DMS153 treated with DMSO at 0.1 percent for 48 hours (cell line): ENCODE measurements at regions not wholly inside any gene's neighbourhood (a gene's known extent, or its start where the extent isn't known, plus 50 kb on each side); places are given as distances from the start of the nearest gene placed in this dataset.
"Not testable (repeated sequence)": the region's sequence is repeated elsewhere in the genome, so short reads cannot be mapped to it uniquely, and the experiment has no call there.

Experiments used
- DNase-seq: peaks from one replicate; lab custom pipeline; 2025; ENCODE audit not compliant: unreplicated experiment; lab: John Stamatoyannopoulos, UW

- no peak for DNase-seq
Observed at GRCh38 chr4:12403175-12403574, 974.5 kb upstream of the HS3ST1 start.

GRCh38 chr4:12399781-12400180 is 971.1 kb upstream of the HS3ST1 start:
- DNase-seq = no peak

GRCh38 chr4:12393631-12394262 is 965.1 kb upstream of the HS3ST1 start:
- DNase-seq = no peak

DNA sequence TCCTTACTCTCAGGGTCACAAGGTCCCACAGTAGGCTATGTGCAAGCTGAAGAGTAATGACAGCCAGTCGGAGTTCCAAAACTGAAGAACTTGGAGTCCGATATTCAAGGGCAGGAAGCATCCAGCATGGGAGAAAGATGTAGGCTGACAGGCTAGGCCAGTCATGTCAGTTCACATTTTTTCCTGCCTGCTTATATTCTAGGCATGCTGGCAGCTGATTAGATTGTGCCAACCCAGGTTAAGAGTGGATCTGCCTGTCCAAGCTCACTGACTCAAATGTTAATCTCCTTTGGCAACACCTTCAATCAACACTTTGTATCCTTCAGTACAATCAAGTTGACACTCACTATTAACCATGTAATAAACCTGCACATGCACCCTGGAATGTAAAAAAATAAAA is 960.9 kb upstream of the HS3ST1 start:
- DNase-seq = no peak

- no peak for DNase-seq
Observed at GRCh38 chr4:12382567-12382966, 953.9 kb upstream of the HS3ST1 start.

DNA sequence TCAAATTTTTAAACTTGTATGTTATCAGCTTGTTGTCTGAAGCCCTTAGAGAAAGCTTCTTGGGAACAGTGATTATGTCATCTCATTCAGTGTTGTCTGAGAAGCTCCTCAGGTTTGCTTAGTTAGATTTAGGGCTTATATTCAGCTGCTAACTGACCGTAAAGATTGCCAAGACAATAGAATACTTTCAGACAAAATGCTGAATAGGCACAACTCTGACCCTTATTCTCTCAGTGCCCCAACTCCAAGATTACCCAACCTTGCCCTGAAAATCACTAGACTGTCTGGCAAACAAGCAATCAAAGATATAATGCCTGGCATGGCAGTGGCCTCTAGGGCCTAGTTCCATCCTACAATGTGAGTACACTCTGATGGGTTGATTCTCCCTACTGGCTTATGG is 950.5 kb upstream of the HS3ST1 start:
- no peak for DNase-seq

DNA sequence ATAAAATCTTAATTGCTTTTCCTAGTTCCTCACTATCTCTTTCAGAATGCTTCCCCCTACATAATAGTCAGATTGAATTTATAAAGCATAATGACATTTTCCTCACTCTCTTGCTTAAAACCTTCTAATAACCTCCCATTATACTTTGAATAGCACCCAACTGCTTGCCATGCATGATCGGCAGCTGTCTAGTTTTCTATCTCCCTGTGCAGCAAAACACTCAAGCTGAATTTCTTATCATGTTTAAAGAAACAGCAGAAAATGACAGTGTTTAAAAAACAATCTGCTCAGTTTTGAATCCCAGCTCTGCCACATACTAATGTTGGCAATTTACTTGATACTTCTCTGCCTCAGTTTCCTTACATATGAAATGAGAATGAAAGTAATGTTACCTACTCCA is 947.1 kb upstream of the HS3ST1 start:
- DNase-seq = no peak

DNA sequence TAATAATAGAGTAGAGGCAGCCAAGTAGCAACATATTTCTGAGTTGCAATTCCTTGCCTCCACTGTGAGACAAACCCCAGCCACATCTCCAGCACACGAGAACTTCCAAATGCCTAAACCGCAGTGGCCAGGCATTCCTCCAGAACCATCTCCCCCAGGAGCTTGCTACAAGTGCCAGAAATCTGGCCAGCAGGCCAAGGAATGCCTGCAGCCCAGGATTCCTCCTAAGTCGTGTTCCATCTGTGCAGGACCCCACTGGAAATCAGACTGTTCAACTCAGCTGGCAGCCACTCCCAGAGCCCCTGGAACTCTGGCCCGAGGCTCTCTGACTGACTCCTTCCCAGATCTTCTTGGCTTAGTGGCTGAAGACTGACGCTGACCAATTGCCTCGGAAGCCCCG is 937.2 kb upstream of the HS3ST1 start:
- not testable (repeated sequence) for DNase-seq

GRCh38 chr4:12360391-12360790 is 931.7 kb upstream of the HS3ST1 start:
- DNase-seq = no peak

GRCh38 chr4:12359420-12359819 is 930.7 kb upstream of the HS3ST1 start:
- no peak for DNase-seq

- DNase-seq = not testable (repeated sequence)
Observed at GRCh38 chr4:12333083-12333482, 904.4 kb upstream of the HS3ST1 start.

DNA sequence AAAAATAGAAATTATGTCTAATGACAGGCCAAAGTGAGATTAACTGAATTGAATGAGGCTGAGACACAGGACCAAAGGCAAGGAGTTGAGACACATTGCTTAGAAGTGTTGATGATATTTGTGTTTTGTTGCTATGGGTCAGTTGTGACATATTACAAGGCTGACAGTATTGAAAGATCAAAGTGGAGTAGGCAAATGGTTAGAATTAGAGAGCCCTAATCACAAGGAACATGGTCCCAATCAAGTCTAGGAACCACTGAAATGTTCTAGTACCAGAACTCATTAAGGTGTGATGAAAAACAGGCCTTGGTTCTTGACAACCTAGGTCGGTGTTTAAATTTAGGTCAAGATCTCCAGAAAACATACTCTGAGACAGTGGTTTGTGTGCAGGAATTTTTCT is 896.3 kb upstream of the HS3ST1 start:
- no peak for DNase-seq

DNA sequence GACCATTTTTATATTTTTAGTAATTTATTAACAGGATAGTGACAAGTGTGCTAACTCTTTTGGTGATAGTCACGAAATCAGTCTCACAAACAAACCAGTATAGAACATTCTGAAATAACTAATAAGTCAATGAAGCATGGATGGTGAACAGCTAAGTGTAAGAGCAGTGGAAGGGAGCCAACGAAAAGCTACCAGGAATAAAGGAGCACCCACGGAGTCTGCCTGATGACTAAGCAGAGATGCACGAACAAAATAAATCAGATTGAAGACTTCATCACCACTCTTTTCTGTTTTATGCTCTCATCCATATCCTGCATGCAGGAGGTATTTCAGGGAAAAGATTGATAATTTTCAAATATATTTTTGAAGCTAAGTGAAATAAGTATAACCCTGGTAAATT is 891.1 kb upstream of the HS3ST1 start:
- no peak for DNase-seq

GRCh38 chr4:12304905-12305304 is 876.2 kb upstream of the HS3ST1 start:
- DNase-seq = no peak

DNA sequence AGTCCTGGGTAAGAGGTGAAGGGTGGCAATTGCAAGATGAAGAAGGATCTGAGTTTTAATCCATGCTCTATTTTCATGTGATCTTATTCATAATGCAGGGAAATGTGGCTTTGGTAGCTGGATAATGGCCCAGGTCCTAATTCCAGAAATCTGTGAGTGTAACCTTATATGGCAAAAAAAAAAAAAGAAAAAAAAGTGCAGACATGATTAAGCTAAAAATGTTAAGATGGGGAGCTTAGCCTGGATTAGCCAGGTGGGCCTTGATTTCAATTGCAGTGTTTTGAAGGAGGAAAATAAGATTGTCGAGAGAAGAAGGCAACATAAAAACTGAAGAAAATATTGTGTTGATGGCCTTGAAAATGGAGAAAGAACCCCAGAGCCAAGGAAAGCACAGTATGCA is 867.7 kb upstream of the HS3ST1 start:
- no peak for DNase-seq

DNA sequence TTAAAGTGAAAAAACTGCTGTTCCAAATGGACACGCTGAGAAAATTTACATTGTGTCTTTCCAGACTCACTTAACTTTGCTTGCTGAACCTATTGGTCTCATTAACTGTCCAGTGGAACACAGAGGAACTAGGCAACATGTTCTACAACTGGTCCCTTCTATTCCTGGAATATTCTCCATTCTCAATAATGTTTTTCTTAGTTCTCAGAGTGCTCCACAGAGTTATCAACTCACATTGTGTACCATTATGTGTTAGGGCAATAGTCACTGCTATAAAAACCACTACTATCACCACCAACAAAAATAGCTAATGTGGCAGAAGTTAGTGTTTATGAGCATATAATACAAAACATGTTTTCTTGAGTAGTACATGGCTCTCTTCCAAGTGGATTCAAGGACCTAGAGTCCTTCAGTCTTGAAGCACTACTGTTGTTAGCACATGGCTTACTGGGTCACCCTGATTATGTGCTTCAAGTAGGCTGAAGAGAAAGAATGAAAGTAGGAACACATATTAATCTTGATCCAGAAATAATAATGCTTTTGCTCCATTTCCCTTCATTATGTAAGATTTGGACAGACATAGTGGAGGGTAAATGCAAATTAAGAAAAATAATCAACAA is 865.3 kb upstream of the HS3ST1 start:
- DNase-seq = no peak

GRCh38 chr4:12286351-12286750 is 857.7 kb upstream of the HS3ST1 start:
- no peak for DNase-seq

DNA sequence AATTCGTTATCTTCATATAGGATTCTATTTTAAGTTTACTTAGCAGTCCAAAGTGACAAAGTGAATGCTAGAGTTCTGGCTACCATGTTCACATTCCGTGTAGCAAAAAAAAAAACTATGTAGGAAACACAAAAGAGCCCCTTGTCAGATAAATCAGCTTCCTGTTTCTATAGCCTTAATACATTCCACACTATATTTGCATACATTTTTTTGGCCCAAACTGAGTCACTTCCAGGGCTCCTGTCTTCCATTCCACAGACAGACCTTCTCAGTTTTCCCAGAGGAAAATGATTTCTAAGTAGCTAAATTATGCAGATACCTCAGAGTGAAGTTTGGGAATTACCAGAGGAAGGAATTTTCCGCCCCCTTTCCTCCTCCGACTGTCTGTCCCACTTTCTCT is 841.9 kb upstream of the HS3ST1 start:
- no peak for DNase-seq

DNA sequence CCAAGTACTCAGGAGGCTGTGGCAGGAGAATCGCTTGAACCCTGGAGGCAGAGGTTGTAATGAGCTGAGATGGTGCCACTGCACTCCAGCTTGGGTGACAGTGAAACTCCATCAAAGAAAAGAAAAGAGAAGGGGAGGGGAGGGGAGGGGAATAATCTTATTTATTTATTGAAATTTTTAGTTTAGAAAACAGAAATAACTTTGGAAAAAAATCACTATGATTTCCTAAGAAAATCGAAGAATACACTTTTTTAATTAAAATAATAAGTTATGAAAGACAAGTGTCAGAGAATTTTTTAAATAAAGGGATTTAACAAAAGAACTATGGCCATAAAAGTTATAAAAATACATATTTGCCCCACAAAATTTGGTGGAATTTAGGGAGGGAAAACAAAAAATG is 836.9 kb upstream of the HS3ST1 start:
- no peak for DNase-seq

- no peak for DNase-seq
Observed at GRCh38 chr4:12260453-12260852, 831.8 kb upstream of the HS3ST1 start.

- no peak for DNase-seq
Observed at GRCh38 chr4:12244973-12245372, 816.3 kb upstream of the HS3ST1 start.

DNA sequence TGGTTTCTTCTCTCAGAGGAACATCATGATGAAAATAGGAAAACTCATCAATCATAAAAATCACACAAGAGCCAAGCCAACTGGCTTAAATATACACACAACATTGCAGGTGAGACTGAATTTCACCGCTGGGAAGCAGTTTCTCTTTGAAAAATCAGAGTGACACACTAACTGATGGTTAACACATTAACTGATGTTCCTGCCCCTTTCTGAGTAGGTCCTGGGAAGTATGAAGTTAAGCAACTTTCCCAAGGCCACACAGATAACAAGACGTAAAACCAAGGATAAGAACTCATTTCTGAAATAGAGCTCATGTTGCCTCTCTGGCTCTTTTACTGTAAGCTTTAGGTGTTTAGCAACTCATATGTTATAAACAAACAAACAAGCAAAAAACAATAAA is 813.7 kb upstream of the HS3ST1 start:
- no peak for DNase-seq
